ENCODE measurements at regions not wholly inside any gene's neighbourhood (a gene's known extent, or its start where the extent isn't known, plus 50 kb on each side); places are given as distances from the start of the nearest gene placed in this dataset.

DNA sequence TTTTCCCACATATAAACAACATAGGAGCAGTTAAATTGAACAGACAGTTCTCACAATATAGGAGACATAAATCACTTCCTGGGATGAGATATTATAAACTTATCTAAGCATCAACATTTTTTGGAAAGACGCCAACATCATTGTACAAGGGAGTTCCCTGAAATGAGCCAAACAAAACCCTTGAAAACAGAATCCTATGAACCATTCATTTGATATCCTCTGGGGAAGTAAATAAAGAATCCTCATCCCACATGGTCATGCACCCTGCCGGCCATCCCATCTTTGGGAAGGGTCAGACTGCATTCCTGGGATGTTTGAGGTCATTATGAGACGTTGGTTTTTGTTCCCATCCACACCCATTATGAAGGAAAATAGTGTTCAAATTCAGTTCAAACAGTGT is 111.8 kb upstream of the USP25 start:
- peak in 1 of 2 donors; percentile 82 for ATAC-seq (ENCODE audit: low FRiP score in 2 of 2)

DNA sequence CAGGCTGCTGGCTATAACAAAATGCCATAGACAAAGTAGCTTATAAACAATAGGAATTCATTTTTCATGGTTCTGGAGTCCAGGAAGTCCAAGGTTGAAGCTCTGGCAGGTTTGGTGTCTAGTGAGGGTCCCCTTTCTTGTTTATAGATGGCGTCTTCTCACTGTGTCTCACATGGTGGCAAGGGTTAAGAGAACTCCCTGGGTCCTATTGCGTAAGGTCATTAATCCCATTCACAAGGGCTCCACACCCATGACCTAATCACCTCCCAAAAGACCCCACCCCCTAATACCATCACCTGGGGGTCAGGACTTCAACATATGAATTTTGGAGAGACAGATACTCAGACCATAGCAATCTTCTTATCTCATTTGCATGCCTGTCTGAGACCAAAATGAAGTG is 108.9 kb upstream of the USP25 start:
- Histone ChIP-seq H3K4me3 (no peak overlapping the region), H3K27ac (no peak overlapping the region), H3K36me3 (no peaks in the 10 kb centered on the region), H3K9me3 (no peaks in the 10 kb centered on the region), H3K27me3 (no peaks in the 10 kb centered on the region), H3K4me1 (no peaks in the 10 kb centered on the region)
- no peak for DNase-seq
- TF ChIP-seq POLR2A (IDR thresholded peaks at IDR 0.05) (no peak), POLR2AphosphoS5 (IDR thresholded peaks at IDR 0.05) (no peak), EP300 (IDR thresholded peaks at IDR 0.05) (no peak)
- TF ChIP-seq, protein P1, sequence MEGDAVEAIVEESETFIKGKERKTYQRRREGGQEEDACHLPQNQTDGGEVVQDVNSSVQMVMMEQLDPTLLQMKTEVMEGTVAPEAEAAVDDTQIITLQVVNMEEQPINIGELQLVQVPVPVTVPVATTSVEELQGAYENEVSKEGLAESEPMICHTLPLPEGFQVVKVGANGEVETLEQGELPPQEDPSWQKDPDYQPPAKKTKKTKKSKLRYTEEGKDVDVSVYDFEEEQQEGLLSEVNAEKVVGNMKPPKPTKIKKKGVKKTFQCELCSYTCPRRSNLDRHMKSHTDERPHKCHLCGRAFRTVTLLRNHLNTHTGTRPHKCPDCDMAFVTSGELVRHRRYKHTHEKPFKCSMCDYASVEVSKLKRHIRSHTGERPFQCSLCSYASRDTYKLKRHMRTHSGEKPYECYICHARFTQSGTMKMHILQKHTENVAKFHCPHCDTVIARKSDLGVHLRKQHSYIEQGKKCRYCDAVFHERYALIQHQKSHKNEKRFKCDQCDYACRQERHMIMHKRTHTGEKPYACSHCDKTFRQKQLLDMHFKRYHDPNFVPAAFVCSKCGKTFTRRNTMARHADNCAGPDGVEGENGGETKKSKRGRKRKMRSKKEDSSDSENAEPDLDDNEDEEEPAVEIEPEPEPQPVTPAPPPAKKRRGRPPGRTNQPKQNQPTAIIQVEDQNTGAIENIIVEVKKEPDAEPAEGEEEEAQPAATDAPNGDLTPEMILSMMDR (IDR thresholded peaks at IDR 0.05), result no peak
- 88 to 96% methylated on average over 2 of the region's 2 CpGs for WGBS, 2 donors
- no peak for ATAC-seq (ENCODE audit: low FRiP score in 2 of 2)

More for the DNA sequence above, 111.8 kb upstream of the USP25 start:
- no peak for DNase-seq
- Histone ChIP-seq H3K36me3 (no peaks in the 10 kb centered on the region), H3K4me3 (no peak overlapping the region), H3K27ac (no peak overlapping the region), H3K27me3 (no peaks in the 10 kb centered on the region), H3K4me1 (no peaks in the 10 kb centered on the region), H3K9me3 (no peaks in the 10 kb centered on the region)
- TF ChIP-seq, protein P1 (IDR thresholded peaks at IDR 0.05), result no peak
- no peak for TF ChIP-seq EP300 (IDR thresholded peaks at IDR 0.05)
- no peak for TF ChIP-seq POLR2AphosphoS5 (IDR thresholded peaks at IDR 0.05)
- no peak for TF ChIP-seq POLR2A (IDR thresholded peaks at IDR 0.05)
- WGBS, 2 donors, result 26 to 37% methylated on average over 3 of the region's 3 CpGs

DNA sequence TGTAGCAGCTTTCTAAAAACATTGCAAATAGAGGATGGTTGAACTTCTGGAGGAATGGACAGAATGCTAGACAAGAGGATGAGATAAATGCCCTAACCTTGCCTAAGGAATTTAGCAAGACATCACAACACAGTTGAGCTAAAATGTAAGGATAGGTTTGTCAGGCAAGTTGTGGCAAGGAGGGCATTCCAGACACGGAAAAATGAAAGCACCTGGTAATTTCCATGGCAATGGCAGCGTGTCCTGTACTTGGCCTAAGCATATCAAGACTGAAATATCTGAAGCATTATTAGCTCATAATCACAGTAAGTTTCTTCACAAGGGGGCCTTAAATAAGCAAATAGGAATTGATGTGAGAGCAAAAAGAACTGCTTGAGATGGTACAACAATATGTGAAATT is 105.1 kb upstream of the USP25 start:
- Histone ChIP-seq H3K4me1 (no peaks in the 10 kb centered on the region), H3K27me3 (no peaks in the 10 kb centered on the region), H3K9me3 (no peaks in the 10 kb centered on the region), H3K36me3 (no peaks in the 10 kb centered on the region), H3K27ac (no peak overlapping the region), H3K4me3 (no peak overlapping the region)
- DNase-seq, result no peak
- WGBS, 2 donors, result 80 to 83% methylated on average over 2 of the region's 2 CpGs
- TF ChIP-seq POLR2AphosphoS5 (IDR thresholded peaks at IDR 0.05) (no peak), POLR2A (IDR thresholded peaks at IDR 0.05) (no peak), EP300 (IDR thresholded peaks at IDR 0.05) (no peak)
- TF ChIP-seq, protein P1 (IDR thresholded peaks at IDR 0.05), result no peak
- ATAC-seq (ENCODE audit: low FRiP score in 2 of 2), result no peak

DNA sequence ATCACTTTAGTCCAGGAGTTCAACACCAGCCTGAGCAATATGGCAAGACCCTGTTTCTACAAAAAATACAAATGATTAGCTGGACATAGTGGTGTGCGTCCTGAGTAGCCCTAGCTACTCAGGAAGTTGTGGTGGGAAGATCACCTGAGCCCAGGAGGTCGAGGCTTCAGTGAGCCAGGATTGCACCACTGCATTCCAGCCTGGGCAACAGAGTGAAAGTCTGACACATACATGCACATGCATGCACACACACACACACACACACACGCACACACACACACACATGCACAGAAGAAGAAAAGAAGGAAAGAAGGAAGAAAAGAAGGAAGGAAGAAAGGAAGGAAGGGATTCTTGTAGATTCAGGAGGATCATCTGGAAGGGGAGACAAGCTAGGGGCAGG is 104.4 kb upstream of the USP25 start:
- Histone ChIP-seq H3K27me3 (no peaks in the 10 kb centered on the region), H3K27ac (no peak overlapping the region), H3K9me3 (no peaks in the 10 kb centered on the region), H3K4me1 (no peaks in the 10 kb centered on the region), H3K36me3 (no peaks in the 10 kb centered on the region), H3K4me3 (no peak overlapping the region)
- DNase-seq (no peak), ATAC-seq (ENCODE audit: low FRiP score in 2 of 2) (no peak)
- TF ChIP-seq, protein P1 (IDR thresholded peaks at IDR 0.05), result no peak
- TF ChIP-seq EP300 (IDR thresholded peaks at IDR 0.05) (no peak), POLR2AphosphoS5 (IDR thresholded peaks at IDR 0.05) (no peak), POLR2A (IDR thresholded peaks at IDR 0.05) (no peak)
- 54 to 88% methylated on average over 3 of the region's 3 CpGs for WGBS, 2 donors

DNA sequence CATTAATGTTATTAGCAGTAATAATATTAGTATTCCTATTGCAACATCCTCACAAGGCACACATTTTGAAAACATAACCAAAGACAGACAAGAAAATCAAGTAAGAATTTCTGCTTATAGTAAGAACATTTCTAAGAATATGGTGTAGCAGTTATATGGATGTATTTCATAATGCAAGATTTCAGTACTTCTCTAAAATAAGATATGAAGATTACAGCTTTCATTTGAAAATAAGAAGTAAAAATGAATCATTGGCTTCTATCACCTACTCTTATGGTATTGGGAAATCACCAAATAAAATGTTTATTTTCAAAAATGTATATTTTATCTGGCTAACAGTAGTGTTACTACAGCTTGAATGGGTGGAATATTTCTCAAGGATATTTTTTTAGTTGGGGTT is 103.8 kb upstream of the USP25 start:
- DNase-seq (no peak), ATAC-seq (ENCODE audit: low FRiP score in 2 of 2) (no peak)
- TF ChIP-seq, protein P1 (IDR thresholded peaks at IDR 0.05), result no peak
- TF ChIP-seq POLR2A (IDR thresholded peaks at IDR 0.05) (no peak), POLR2AphosphoS5 (IDR thresholded peaks at IDR 0.05) (no peak), EP300 (IDR thresholded peaks at IDR 0.05) (no peak)
- Histone ChIP-seq H3K9me3 (no peaks in the 10 kb centered on the region), H3K4me1 (no peaks in the 10 kb centered on the region), H3K4me3 (no peak overlapping the region), H3K36me3 (no peaks in the 10 kb centered on the region), H3K27ac (no peak overlapping the region), H3K27me3 (no peaks in the 10 kb centered on the region)
